HFFc6 (cell line): ENCODE measurements at regions not wholly inside any gene's neighbourhood (a gene's known extent, or its start where the extent isn't known, plus 50 kb on each side); places are given as distances from the start of the nearest gene placed in this dataset.

Source experiments
- DNase-seq: peaks from one replicate; pipeline ENCODE4 v3.0.0-alpha.2; 2018
- H3K27ac Mint-ChIP-seq: 2 replicates; pipeline ENCODE4 v1.8.0; 2020; ENCODE audit warnings: mild to moderate bottlenecking, mixed read lengths
- H3K27me3 Mint-ChIP-seq: 2 replicates; pipeline ENCODE4 v1.8.0; 2021; ENCODE audit warnings: mild to moderate bottlenecking, moderate library complexity, mixed read lengths; ENCODE audit not compliant: insufficient read depth
- H3K36me3 Mint-ChIP-seq: 2 replicates; pipeline ENCODE4 v1.8.0; 2021; ENCODE audit warnings: low read depth, mixed read lengths
- H3K4me1 Mint-ChIP-seq: 2 replicates; pipeline ENCODE4 v1.8.0; 2020; ENCODE audit warnings: low read depth, mixed read lengths
- H3K4me3 Mint-ChIP-seq: 2 replicates; pipeline ENCODE4 v1.8.0; 2020; ENCODE audit warnings: mild to moderate bottlenecking, moderate library complexity, mixed read lengths
- H3K9me3 Mint-ChIP-seq: 2 replicates; pipeline ENCODE4 v1.8.0; 2020; ENCODE audit warnings: mild to moderate bottlenecking, mixed read lengths
- CTCF ChIP-seq: fragments of 200-600 bp; sonication (generic); IDR thresholded peaks from 2 replicates; pipeline ENCODE4 v1.5.0; 2021; ENCODE audit warnings: antibody characterized with exemption, mild to moderate bottlenecking

GRCh38 chr12:63040526-63041220 lies 105.7 kb upstream of the PPM1H start:
- no peak overlapping the region for H3K27ac Mint-ChIP-seq
- H3K36me3 Mint-ChIP-seq, result no peaks in the 10 kb centered on the region
- peaks cover 10% of the 10 kb centered on the region for H3K4me1 Mint-ChIP-seq
- DNase-seq, result no peak
- no peak for TF ChIP-seq CTCF
- no peak overlapping the region for H3K4me3 Mint-ChIP-seq
- no peaks in the 10 kb centered on the region for H3K9me3 Mint-ChIP-seq
- peaks cover 5% of the 10 kb centered on the region; the same call in 1 of the 2 replicates for H3K27me3 Mint-ChIP-seq

GRCh38 chr12:63038713-63039100 lies 103.8 kb upstream of the PPM1H start:
- Mint-ChIP-seq H3K36me3 (no peaks in the 10 kb centered on the region), H3K27ac (no peak overlapping the region), H3K9me3 (no peaks in the 10 kb centered on the region), H3K27me3 (peaks cover 5% of the 10 kb centered on the region; the same call in 1 of the 2 replicates), H3K4me3 (no peak overlapping the region), H3K4me1 (peaks cover 10% of the 10 kb centered on the region)
- no peak for DNase-seq
- no peak for TF ChIP-seq CTCF

- Mint-ChIP-seq H3K36me3 (no peaks in the 10 kb centered on the region), H3K4me1 (peaks cover 10% of the 10 kb centered on the region), H3K4me3 (no peak overlapping the region), H3K27me3 (peaks cover 8% of the 10 kb centered on the region), H3K9me3 (no peaks in the 10 kb centered on the region), H3K27ac (no peak overlapping the region)
- no peak for DNase-seq
- no peak for TF ChIP-seq CTCF
Measured at GRCh38 chr12:63037746-63038712, 103.1 kb upstream of the PPM1H start.

GRCh38 chr12:63036974-63037335 lies 102.0 kb upstream of the PPM1H start:
- no peak for DNase-seq
- H3K4me3 Mint-ChIP-seq, result no peak overlapping the region
- peaks cover 10% of the 10 kb centered on the region for H3K4me1 Mint-ChIP-seq
- no peaks in the 10 kb centered on the region for H3K36me3 Mint-ChIP-seq
- H3K9me3 Mint-ChIP-seq, result no peaks in the 10 kb centered on the region
- peaks cover 8% of the 10 kb centered on the region for H3K27me3 Mint-ChIP-seq
- TF ChIP-seq CTCF, result no peak
- no peak overlapping the region for H3K27ac Mint-ChIP-seq

GRCh38 chr12:63036216-63036973 lies 101.4 kb upstream of the PPM1H start:
- H3K9me3 Mint-ChIP-seq, result no peaks in the 10 kb centered on the region
- peaks cover 10% of the 10 kb centered on the region for H3K4me1 Mint-ChIP-seq
- H3K36me3 Mint-ChIP-seq, result no peaks in the 10 kb centered on the region
- no peak for DNase-seq
- no peak overlapping the region for H3K4me3 Mint-ChIP-seq
- peaks cover 8% of the 10 kb centered on the region for H3K27me3 Mint-ChIP-seq
- TF ChIP-seq CTCF, result no peak
- no peak overlapping the region for H3K27ac Mint-ChIP-seq
